HCT116 (cell line): ENCODE measurements at regions not wholly inside any gene's neighbourhood (a gene's known extent, or its start where the extent isn't known, plus 50 kb on each side); places are given as distances from the start of the nearest gene placed in this dataset.

Experiments used
- POLR2A ChIP-seq: IDR thresholded peaks from 2 replicates; pipeline ENCODE4 v1.7.0; 2011; ENCODE audit warnings: borderline replicate concordance; ENCODE audit not compliant: insufficient read depth, insufficient read length; ENCODE audit errors: extremely low read depth
- ZNF274 ChIP-seq: fragments of 200-500 bp; sonication (Bioruptor generic); IDR thresholded peaks from 2 replicates; pipeline ENCODE4 v1.6.1; 2014; ENCODE audit warnings: mild to moderate bottlenecking, low read depth, low read length, inconsistent platforms
- TF ChIP-seq, protein P1 (sequence below): IDR thresholded peaks from 2 replicates; pipeline ENCODE4 v1.6.1; 2012; ENCODE audit warnings: low read depth
- TF ChIP-seq, protein P2 (sequence below), 3 experiments: fragments of 200-600 bp in 1 of 3; sonication (generic) in 1 of 3; IDR thresholded peaks in 2 of 3; conservative IDR thresholded peaks in 1 of 3; 2 replicates each; pipeline ENCODE4 v1.5.1; 2012 to 2017; ENCODE audit warnings: low read depth in 2 of 3, low read length in 2 of 3, antibody characterized with exemption in 1 of 3, borderline replicate concordance in 1 of 3, control low read depth in 1 of 3, mild to moderate bottlenecking in 1 of 3, mixed read lengths in 1 of 3, mixed run types in 1 of 3, moderate library complexity in 1 of 3; ENCODE audit not compliant: insufficient read depth in 1 of 3

DNA sequence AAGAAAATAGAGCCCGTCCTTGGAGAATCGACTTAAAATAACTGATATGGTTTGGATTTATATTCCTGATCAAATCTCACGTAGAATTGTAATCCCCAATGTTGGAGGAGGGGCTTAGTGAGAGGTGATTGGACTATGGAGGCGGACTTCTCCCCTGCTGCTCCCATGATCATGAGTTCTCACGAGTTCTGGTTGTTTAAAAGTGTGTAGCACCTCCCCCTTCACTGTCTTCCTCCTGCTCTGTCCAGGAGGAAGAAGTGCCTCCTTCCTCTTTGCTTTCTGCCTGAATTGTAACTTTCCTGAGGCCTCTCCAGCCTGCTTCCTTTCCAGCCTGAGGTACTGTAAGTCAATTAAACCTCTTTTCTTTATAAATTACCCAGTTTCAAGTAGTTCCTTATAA lies 529.2 kb downstream of the HAO1 start:
- TF ChIP-seq POLR2A: no peak
- TF ChIP-seq, protein P1, sequence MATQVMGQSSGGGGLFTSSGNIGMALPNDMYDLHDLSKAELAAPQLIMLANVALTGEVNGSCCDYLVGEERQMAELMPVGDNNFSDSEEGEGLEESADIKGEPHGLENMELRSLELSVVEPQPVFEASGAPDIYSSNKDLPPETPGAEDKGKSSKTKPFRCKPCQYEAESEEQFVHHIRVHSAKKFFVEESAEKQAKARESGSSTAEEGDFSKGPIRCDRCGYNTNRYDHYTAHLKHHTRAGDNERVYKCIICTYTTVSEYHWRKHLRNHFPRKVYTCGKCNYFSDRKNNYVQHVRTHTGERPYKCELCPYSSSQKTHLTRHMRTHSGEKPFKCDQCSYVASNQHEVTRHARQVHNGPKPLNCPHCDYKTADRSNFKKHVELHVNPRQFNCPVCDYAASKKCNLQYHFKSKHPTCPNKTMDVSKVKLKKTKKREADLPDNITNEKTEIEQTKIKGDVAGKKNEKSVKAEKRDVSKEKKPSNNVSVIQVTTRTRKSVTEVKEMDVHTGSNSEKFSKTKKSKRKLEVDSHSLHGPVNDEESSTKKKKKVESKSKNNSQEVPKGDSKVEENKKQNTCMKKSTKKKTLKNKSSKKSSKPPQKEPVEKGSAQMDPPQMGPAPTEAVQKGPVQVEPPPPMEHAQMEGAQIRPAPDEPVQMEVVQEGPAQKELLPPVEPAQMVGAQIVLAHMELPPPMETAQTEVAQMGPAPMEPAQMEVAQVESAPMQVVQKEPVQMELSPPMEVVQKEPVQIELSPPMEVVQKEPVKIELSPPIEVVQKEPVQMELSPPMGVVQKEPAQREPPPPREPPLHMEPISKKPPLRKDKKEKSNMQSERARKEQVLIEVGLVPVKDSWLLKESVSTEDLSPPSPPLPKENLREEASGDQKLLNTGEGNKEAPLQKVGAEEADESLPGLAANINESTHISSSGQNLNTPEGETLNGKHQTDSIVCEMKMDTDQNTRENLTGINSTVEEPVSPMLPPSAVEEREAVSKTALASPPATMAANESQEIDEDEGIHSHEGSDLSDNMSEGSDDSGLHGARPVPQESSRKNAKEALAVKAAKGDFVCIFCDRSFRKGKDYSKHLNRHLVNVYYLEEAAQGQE: no peak
- TF ChIP-seq, protein P2, sequence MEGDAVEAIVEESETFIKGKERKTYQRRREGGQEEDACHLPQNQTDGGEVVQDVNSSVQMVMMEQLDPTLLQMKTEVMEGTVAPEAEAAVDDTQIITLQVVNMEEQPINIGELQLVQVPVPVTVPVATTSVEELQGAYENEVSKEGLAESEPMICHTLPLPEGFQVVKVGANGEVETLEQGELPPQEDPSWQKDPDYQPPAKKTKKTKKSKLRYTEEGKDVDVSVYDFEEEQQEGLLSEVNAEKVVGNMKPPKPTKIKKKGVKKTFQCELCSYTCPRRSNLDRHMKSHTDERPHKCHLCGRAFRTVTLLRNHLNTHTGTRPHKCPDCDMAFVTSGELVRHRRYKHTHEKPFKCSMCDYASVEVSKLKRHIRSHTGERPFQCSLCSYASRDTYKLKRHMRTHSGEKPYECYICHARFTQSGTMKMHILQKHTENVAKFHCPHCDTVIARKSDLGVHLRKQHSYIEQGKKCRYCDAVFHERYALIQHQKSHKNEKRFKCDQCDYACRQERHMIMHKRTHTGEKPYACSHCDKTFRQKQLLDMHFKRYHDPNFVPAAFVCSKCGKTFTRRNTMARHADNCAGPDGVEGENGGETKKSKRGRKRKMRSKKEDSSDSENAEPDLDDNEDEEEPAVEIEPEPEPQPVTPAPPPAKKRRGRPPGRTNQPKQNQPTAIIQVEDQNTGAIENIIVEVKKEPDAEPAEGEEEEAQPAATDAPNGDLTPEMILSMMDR (IDR thresholded peaks at IDR 0.05 in 2 of 3, conservative IDR thresholded peaks at IDR 0.05 in 1 of 3; ENCODE audit: borderline replicate concordance in 1 of 3, insufficient read depth in 1 of 3, low read depth in 2 of 3, low read length in 2 of 3): no peak
- no peak for TF ChIP-seq ZNF274
